ENCODE measurements at regions not wholly inside any gene's neighbourhood (a gene's known extent, or its start where the extent isn't known, plus 50 kb on each side); places are given as distances from the start of the nearest gene placed in this dataset.

- no peak for TF ChIP-seq ZNF565 (CRISPR knock-in tag; conservative IDR thresholded peaks at IDR 0.05; ENCODE audit: low read depth)
- TF ChIP-seq, protein P1, sequence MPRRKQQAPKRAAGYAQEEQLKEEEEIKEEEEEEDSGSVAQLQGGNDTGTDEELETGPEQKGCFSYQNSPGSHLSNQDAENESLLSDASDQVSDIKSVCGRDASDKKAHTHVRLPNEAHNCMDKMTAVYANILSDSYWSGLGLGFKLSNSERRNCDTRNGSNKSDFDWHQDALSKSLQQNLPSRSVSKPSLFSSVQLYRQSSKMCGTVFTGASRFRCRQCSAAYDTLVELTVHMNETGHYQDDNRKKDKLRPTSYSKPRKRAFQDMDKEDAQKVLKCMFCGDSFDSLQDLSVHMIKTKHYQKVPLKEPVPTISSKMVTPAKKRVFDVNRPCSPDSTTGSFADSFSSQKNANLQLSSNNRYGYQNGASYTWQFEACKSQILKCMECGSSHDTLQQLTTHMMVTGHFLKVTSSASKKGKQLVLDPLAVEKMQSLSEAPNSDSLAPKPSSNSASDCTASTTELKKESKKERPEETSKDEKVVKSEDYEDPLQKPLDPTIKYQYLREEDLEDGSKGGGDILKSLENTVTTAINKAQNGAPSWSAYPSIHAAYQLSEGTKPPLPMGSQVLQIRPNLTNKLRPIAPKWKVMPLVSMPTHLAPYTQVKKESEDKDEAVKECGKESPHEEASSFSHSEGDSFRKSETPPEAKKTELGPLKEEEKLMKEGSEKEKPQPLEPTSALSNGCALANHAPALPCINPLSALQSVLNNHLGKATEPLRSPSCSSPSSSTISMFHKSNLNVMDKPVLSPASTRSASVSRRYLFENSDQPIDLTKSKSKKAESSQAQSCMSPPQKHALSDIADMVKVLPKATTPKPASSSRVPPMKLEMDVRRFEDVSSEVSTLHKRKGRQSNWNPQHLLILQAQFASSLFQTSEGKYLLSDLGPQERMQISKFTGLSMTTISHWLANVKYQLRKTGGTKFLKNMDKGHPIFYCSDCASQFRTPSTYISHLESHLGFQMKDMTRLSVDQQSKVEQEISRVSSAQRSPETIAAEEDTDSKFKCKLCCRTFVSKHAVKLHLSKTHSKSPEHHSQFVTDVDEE (CRISPR knock-in tag; IDR thresholded peaks at IDR 0.05): no peak
- TF ChIP-seq, protein P2, sequence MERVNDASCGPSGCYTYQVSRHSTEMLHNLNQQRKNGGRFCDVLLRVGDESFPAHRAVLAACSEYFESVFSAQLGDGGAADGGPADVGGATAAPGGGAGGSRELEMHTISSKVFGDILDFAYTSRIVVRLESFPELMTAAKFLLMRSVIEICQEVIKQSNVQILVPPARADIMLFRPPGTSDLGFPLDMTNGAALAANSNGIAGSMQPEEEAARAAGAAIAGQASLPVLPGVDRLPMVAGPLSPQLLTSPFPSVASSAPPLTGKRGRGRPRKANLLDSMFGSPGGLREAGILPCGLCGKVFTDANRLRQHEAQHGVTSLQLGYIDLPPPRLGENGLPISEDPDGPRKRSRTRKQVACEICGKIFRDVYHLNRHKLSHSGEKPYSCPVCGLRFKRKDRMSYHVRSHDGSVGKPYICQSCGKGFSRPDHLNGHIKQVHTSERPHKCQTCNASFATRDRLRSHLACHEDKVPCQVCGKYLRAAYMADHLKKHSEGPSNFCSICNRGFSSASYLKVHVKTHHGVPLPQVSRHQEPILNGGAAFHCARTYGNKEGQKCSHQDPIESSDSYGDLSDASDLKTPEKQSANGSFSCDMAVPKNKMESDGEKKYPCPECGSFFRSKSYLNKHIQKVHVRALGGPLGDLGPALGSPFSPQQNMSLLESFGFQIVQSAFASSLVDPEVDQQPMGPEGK (CRISPR knock-in tag; IDR thresholded peaks at IDR 0.05; ENCODE audit: borderline replicate concordance): no peak
These were observed 163.2 kb downstream of the EVX1 start for GRCh38 chr7:27405780-27406179.

Data from SK-N-SH treated with all-trans-retinoic acid at 6 μM for 48 hours (cell line).